Smooth muscle cell (in vitro differentiated cells): ENCODE measurements at regions not wholly inside any gene's neighbourhood (a gene's known extent, or its start where the extent isn't known, plus 50 kb on each side); places are given as distances from the start of the nearest gene placed in this dataset.

Experiments
- DNase-seq: peaks from one replicate; lab custom pipeline; 2025; ENCODE audit not compliant: unreplicated experiment; lab: John Stamatoyannopoulos, UW
- H2AFZ ChIP-seq: fragments of 200-600 bp; sonication (generic); 2 replicates; pipeline ENCODE4 v1.6.0; 2016; ENCODE audit warnings: antibody characterized with exemption, low read depth, mild to moderate bottlenecking
- H3F3A ChIP-seq: fragments of 200-600 bp; sonication (generic); 2 replicates; pipeline ENCODE4 v1.6.0; 2017; ENCODE audit warnings: antibody characterized with exemption, low read depth
- H3K27ac ChIP-seq: fragments of 200-600 bp; sonication (generic); 2 replicates; pipeline ENCODE4 v1.5.1; 2016; ENCODE audit warnings: low read depth, mild to moderate bottlenecking
- H3K27me3 ChIP-seq: fragments of 200-600 bp; sonication (generic); 2 replicates; pipeline ENCODE4 v1.6.1; 2016; ENCODE audit warnings: low read depth, mild to moderate bottlenecking
- H3K36me3 ChIP-seq: fragments of 200-600 bp; sonication (generic); 2 replicates; pipeline ENCODE4 v1.5.1; 2016; ENCODE audit warnings: low read depth
- H3K4me1 ChIP-seq: fragments of 200-600 bp; sonication (generic); 2 replicates; pipeline ENCODE4 v1.5.1; 2016; ENCODE audit warnings: low read depth
- H3K4me2 ChIP-seq: fragments of 200-600 bp; sonication (generic); 2 replicates; pipeline ENCODE4 v1.6.0; 2016; ENCODE audit warnings: mild to moderate bottlenecking
- H3K4me3 ChIP-seq: fragments of 200-600 bp; sonication (generic); 2 replicates; pipeline ENCODE4 v1.5.1; 2016; ENCODE audit warnings: mild to moderate bottlenecking
- H3K79me2 ChIP-seq: fragments of 200-600 bp; sonication (generic); 2 replicates; pipeline ENCODE4 v1.6.0; 2016; ENCODE audit warnings: low read depth, mild to moderate bottlenecking
- H3K9ac ChIP-seq: fragments of 200-600 bp; sonication (generic); 2 replicates; pipeline ENCODE4 v1.6.0; 2016; ENCODE audit warnings: low read depth
- H3K9me3 ChIP-seq: fragments of 200-600 bp; sonication (generic); replicated peaks from 2 replicates; pipeline ENCODE4 v1.5.1; 2016; ENCODE audit warnings: low read depth
- H4K20me1 ChIP-seq: fragments of 200-600 bp; sonication (generic); 2 replicates; pipeline ENCODE4 v1.6.0; 2016; ENCODE audit warnings: low read depth
- CTCF ChIP-seq: fragments of 200-600 bp; sonication (generic); IDR thresholded peaks from 2 replicates; pipeline ENCODE4 v1.5.1; 2017; ENCODE audit warnings: borderline replicate concordance, mild to moderate bottlenecking, antibody characterized with exemption; ENCODE audit not compliant: insufficient read depth, poor library complexity, severe bottlenecking
- WGBS: methylation state at CpG from one replicate; pipeline ENCODE4 v1.1.7; 2016; ENCODE audit warnings: low lambda C conversion rate; 5-methylcytosine and 5-hydroxymethylcytosine counted together

- no peak overlapping the region for H3K4me2 ChIP-seq
- H3K36me3 ChIP-seq: no peaks in the 10 kb centered on the region
- no peaks in the 10 kb centered on the region for H3F3A ChIP-seq
- peaks cover 23% of the 10 kb centered on the region for H3K27me3 ChIP-seq
- WGBS: 82% methylated on average over 29 of the region's 29 CpGs
- no peaks in the 10 kb centered on the region for H3K79me2 ChIP-seq
- H3K4me1 ChIP-seq: no peaks in the 10 kb centered on the region
- no peaks in the 10 kb centered on the region for H4K20me1 ChIP-seq
- no peaks in the 10 kb centered on the region for H3K9me3 ChIP-seq
- no peak overlapping the region for H3K27ac ChIP-seq
- H3K9ac ChIP-seq: no peak overlapping the region
- H3K4me3 ChIP-seq: no peak overlapping the region
- no peak for DNase-seq
- TF ChIP-seq CTCF: no peak
- H2AFZ ChIP-seq: no peak overlapping the region
Measured at GRCh38 chr11:69892237-69892985, 73.2 kb upstream of the FGF3 start.

- Histone ChIP-seq H4K20me1 (no peaks in the 10 kb centered on the region), H3K4me1 (no peaks in the 10 kb centered on the region), H3K4me3 (no peak overlapping the region), H3K9ac (no peak overlapping the region), H3F3A (no peaks in the 10 kb centered on the region), H2AFZ (no peak overlapping the region), H3K27me3 (peaks cover 23% of the 10 kb centered on the region), H3K9me3 (no peaks in the 10 kb centered on the region), H3K27ac (no peak overlapping the region), H3K36me3 (no peaks in the 10 kb centered on the region), H3K79me2 (no peaks in the 10 kb centered on the region), H3K4me2 (no peak overlapping the region)
- DNase-seq: no peak
- 81% methylated on average over 11 of the region's 11 CpGs for WGBS
- TF ChIP-seq CTCF: no peak
Measured at GRCh38 chr11:69892986-69893555, 73.9 kb upstream of the FGF3 start.

GRCh38 chr11:69893631-69894030, 74.4 kb upstream of the FGF3 start:
- 93% methylated on average over 10 of the region's 10 CpGs for WGBS

More at GRCh38 chr11:69893631-69894030, 74.4 kb upstream of the FGF3 start:
- Histone ChIP-seq H2AFZ (no peak overlapping the region), H3K79me2 (no peaks in the 10 kb centered on the region), H3K36me3 (no peaks in the 10 kb centered on the region), H3K4me3 (no peak overlapping the region), H3K9me3 (no peaks in the 10 kb centered on the region), H3F3A (no peaks in the 10 kb centered on the region), H3K4me2 (no peak overlapping the region), H3K4me1 (no peaks in the 10 kb centered on the region), H3K9ac (no peak overlapping the region), H3K27ac (no peak overlapping the region), H4K20me1 (no peaks in the 10 kb centered on the region), H3K27me3 (peaks cover 23% of the 10 kb centered on the region)
- no peak for DNase-seq
- no peak for TF ChIP-seq CTCF
